HEK293T (cell line): ENCODE measurements at regions not wholly inside any gene's neighbourhood (a gene's known extent, or its start where the extent isn't known, plus 50 kb on each side); places are given as distances from the start of the nearest gene placed in this dataset.

ENCODE experiments used
- CTCF ChIA-PET: fragments of 350-600 bp; formaldehyde crosslinking; extraction: SDS; loops from one replicate; lab custom pipeline; 2021; ENCODE audit warnings: antibody characterized with exemption, inconsistent platforms; lab: Yijun Ruan, JAX
- POLR2A ChIA-PET: fragments of 350-600 bp; formaldehyde crosslinking; extraction: SDS; loops from one replicate; lab custom pipeline; 2020; ENCODE audit warnings: antibody characterized with exemption, inconsistent platforms; lab: Yijun Ruan, JAX
- DNase-seq: peaks from one replicate; pipeline ENCODE4 v3.0.0; 2012; ENCODE audit warnings: mixed read lengths; ENCODE audit errors: extremely low spot score
- ARNT ChIP-seq: fragments of 450-650 bp; IDR thresholded peaks from 2 replicates; pipeline ENCODE4 v1.6.1; 2017; ENCODE audit warnings: mild to moderate bottlenecking
- BHLHE40 ChIP-seq: fragments of 450-650 bp; IDR thresholded peaks from 2 replicates; pipeline ENCODE4 v1.6.1; 2016; ENCODE audit warnings: mild to moderate bottlenecking, moderate library complexity, borderline replicate concordance
- CTBP1 ChIP-seq: fragments of 450-650 bp; IDR thresholded peaks from 2 replicates; pipeline ENCODE4 v1.6.1; 2016; ENCODE audit warnings: borderline replicate concordance
- ELF4 ChIP-seq: fragments of 450-650 bp; IDR thresholded peaks from 2 replicates; pipeline ENCODE4 v1.6.1; 2017; ENCODE audit warnings: antibody characterized with exemption
- FOXA1 ChIP-seq: fragments of 450-650 bp; IDR thresholded peaks from 2 replicates; pipeline ENCODE4 v1.6.1; 2016; ENCODE audit warnings: mild to moderate bottlenecking
- FOXK2 ChIP-seq: fragments of 450-650 bp; IDR thresholded peaks from 2 replicates; pipeline ENCODE4 v1.6.1; 2016; ENCODE audit warnings: mild to moderate bottlenecking
- FOXM1 ChIP-seq: fragments of 450-650 bp; IDR thresholded peaks from 2 replicates; pipeline ENCODE4 v1.6.1; 2017; ENCODE audit warnings: mild to moderate bottlenecking, borderline replicate concordance
- HDGF ChIP-seq: fragments of 450-650 bp; IDR thresholded peaks from 2 replicates; pipeline ENCODE4 v1.6.1; 2017; ENCODE audit warnings: antibody characterized with exemption, borderline replicate concordance
- L3MBTL2 ChIP-seq: fragments of 450-650 bp; conservative IDR thresholded peaks from 2 replicates; pipeline ENCODE4 v1.6.1; 2016; ENCODE audit warnings: mild to moderate bottlenecking
- LEF1 ChIP-seq: fragments of 450-650 bp; IDR thresholded peaks from 2 replicates; pipeline ENCODE4 v1.6.1; 2017; ENCODE audit warnings: mild to moderate bottlenecking, borderline replicate concordance
- NFRKB ChIP-seq: fragments of 450-650 bp; IDR thresholded peaks from 2 replicates; pipeline ENCODE4 v1.6.1; 2016; ENCODE audit warnings: mild to moderate bottlenecking, moderate library complexity
- PKNOX1 ChIP-seq: fragments of 450-650 bp; IDR thresholded peaks from 2 replicates; pipeline ENCODE4 v1.6.1; 2016
- SP1 ChIP-seq: fragments of 450-650 bp; IDR thresholded peaks from 2 replicates; pipeline ENCODE4 v1.6.1; 2017
- SUZ12 ChIP-seq: fragments of 450-650 bp; IDR thresholded peaks from 2 replicates; pipeline ENCODE4 v1.6.1; 2016; ENCODE audit warnings: mild to moderate bottlenecking
- TARDBP ChIP-seq: fragments of 450-650 bp; IDR thresholded peaks from 2 replicates; pipeline ENCODE4 v1.6.1; 2016
- ZNF384 ChIP-seq: fragments of 450-650 bp; IDR thresholded peaks from 2 replicates; pipeline ENCODE4 v1.6.1; 2016

- ChIA-PET POLR2A (no interaction called here), CTCF (no interaction called here)
- TF ChIP-seq BHLHE40: no peak
- TF ChIP-seq NFRKB: no peak
- TF ChIP-seq CTBP1: no peak
- no peak for TF ChIP-seq FOXA1
- no peak for TF ChIP-seq ZNF384
- TF ChIP-seq L3MBTL2: no peak
- TF ChIP-seq SP1: no peak
- no peak for TF ChIP-seq PKNOX1
- DNase-seq: no peak
These were observed 53.6 kb upstream of the BCL2L14 start for GRCh38 chr12:12017135-12017581.

GRCh38 chr12:12017798-12018197, 52.9 kb upstream of the BCL2L14 start:
- POLR2A ChIA-PET: no interaction called here
- no peak for DNase-seq
- TF ChIP-seq NFRKB: no peak
- TF ChIP-seq SP1: no peak
- TF ChIP-seq PKNOX1: no peak

GRCh38 chr12:12018454-12018853, 52.3 kb upstream of the BCL2L14 start:
- ChIA-PET CTCF (interaction anchor here (1.2 kb wide), 1 partner anchor 18 kb away, joined by 3 read pairs; no protein-coding TSS in a partner anchor), POLR2A (no interaction called here)
- DNase-seq: no peak

More at GRCh38 chr12:12017798-12018197, 52.9 kb upstream of the BCL2L14 start:
- CTCF ChIA-PET: interaction anchor here (1.2 kb wide), 1 partner anchor 18 kb away, joined by 3 read pairs; no protein-coding TSS in a partner anchor

GRCh38 chr12:12019881-12020280, 50.9 kb upstream of the BCL2L14 start:
- DNase-seq: no peak
- no peak for TF ChIP-seq CTBP1
- TF ChIP-seq ZNF384: no peak
- no peak for TF ChIP-seq PKNOX1
- no peak for TF ChIP-seq SUZ12
- no peak for TF ChIP-seq BHLHE40
- no peak for TF ChIP-seq FOXA1
- ChIA-PET POLR2A (no interaction called here), CTCF (no interaction called here)

More at GRCh38 chr12:12018454-12018853, 52.3 kb upstream of the BCL2L14 start:
- TF ChIP-seq SUZ12 (no peak), LEF1 (no peak), TARDBP (no peak), NFRKB (no peak), ZNF384 (no peak), CTBP1 (no peak), SP1 (no peak), HDGF (no peak), ELF4 (no peak), FOXA1 (no peak), PKNOX1 (no peak), BHLHE40 (no peak), ARNT (no peak), FOXM1 (no peak)

- ChIA-PET POLR2A (no interaction called here), CTCF (interaction anchor here (0.6 kb wide), 1 partner anchor 12 kb away, joined by 3 read pairs; no protein-coding TSS in a partner anchor)
- no peak for DNase-seq
- TF ChIP-seq CTBP1 (no peak), BHLHE40 (no peak), ELF4 (no peak), PKNOX1 (no peak), SUZ12 (no peak), LEF1 (no peak), FOXA1 (no peak), HDGF (no peak), ZNF384 (no peak), L3MBTL2 (no peak), FOXK2 (no peak), NFRKB (no peak), FOXM1 (no peak), SP1 (no peak), TARDBP (no peak), ARNT (no peak)
These were observed 50.0 kb upstream of the BCL2L14 start for GRCh38 chr12:12020762-12021161.
